Fibroblast of pulmonary artery (primary cell): ENCODE measurements at regions not wholly inside any gene's neighbourhood (a gene's known extent, or its start where the extent isn't known, plus 50 kb on each side); places are given as distances from the start of the nearest gene placed in this dataset.

ENCODE experiments used
- DNase-seq: peaks from one replicate; pipeline ENCODE4 v3.0.0-alpha.2; 2010; ENCODE audit warnings: low read depth
- H3K4me3 ChIP-seq: replicated peaks from 2 replicates; pipeline ENCODE4 v1.5.1; 2011; ENCODE audit warnings: low read depth, mild to moderate bottlenecking, control low read depth, low read length, moderate library complexity
- TF ChIP-seq, protein P1 (sequence below): IDR thresholded peaks from 2 replicates; pipeline ENCODE4 v1.5.1; 2011; ENCODE audit warnings: mild to moderate bottlenecking, control low read depth, low read length, inconsistent platforms; ENCODE audit errors: missing control alignments

GRCh38 chr6:135789375-135790050 is 62.0 kb upstream of the PDE7B start:
- DNase-seq: no peak
- TF ChIP-seq, protein P1, sequence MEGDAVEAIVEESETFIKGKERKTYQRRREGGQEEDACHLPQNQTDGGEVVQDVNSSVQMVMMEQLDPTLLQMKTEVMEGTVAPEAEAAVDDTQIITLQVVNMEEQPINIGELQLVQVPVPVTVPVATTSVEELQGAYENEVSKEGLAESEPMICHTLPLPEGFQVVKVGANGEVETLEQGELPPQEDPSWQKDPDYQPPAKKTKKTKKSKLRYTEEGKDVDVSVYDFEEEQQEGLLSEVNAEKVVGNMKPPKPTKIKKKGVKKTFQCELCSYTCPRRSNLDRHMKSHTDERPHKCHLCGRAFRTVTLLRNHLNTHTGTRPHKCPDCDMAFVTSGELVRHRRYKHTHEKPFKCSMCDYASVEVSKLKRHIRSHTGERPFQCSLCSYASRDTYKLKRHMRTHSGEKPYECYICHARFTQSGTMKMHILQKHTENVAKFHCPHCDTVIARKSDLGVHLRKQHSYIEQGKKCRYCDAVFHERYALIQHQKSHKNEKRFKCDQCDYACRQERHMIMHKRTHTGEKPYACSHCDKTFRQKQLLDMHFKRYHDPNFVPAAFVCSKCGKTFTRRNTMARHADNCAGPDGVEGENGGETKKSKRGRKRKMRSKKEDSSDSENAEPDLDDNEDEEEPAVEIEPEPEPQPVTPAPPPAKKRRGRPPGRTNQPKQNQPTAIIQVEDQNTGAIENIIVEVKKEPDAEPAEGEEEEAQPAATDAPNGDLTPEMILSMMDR: no peak
- H3K4me3 ChIP-seq: no peak overlapping the region

DNA sequence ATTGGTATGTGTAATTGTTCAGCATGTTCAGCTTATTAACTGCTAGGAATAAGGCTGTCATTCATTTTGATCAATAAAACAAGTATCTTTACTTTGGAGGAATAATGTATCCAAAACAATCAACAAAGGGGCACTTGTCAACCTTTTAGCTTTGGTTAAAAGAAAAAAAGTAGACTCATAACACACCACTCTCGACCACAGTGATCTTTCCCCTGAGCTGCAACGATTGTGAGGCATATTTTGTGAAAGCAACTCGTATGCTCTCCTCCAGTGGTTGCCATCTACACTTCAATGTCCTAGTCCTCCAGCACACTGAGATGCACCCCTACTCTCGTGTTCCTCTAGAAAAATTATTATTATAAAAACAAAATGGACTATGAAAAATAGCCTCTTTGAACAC is 60.1 kb upstream of the PDE7B start:
- DNase-seq: no peak
- no peak overlapping the region for H3K4me3 ChIP-seq
- TF ChIP-seq, protein P1: no peak

GRCh38 chr6:135796643-135797305 is 54.7 kb upstream of the PDE7B start:
- no peak overlapping the region for H3K4me3 ChIP-seq
- TF ChIP-seq, protein P1: no peak
- peak; percentile 10 for DNase-seq

GRCh38 chr6:135797361-135797760 is 54.1 kb upstream of the PDE7B start:
- TF ChIP-seq, protein P1: no peak
- no peak for DNase-seq
- no peak overlapping the region for H3K4me3 ChIP-seq

DNA sequence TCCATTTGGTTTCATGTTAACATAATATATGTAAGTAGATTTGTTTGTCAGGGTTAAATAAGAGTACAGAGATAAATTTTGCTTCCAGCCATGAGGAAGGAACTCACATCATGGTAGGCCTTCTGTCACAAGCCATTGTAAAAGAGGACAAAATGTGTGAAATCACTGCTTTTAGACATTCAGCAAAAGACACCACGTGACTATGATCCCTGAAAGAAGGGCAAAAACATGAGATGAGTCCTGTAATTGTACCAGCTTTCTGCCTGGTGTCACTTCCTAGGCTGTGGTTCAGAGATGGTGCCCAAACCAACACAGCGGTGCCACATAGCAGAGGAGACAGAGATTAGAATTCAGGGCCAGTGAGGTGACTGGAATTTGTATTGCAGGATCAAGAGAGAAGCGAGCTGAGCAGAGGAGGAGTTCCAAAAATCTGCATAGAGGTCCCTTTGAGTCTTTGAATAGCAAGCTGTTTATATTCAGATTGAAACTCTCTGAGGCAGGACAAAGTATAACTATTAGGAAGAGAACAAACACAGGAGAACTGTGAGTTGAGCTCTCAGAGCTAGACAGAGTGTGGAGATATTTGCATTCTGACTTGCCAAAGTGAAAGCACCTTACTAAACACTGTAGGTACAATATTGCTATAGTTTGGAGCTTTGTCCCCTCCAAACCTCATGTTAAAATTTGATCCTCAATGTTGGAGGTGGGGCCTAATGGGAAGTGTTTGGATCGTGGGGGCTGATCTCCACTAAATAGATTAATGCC is 52.6 kb upstream of the PDE7B start:
- no peak for DNase-seq
- no peak overlapping the region for H3K4me3 ChIP-seq
- TF ChIP-seq, protein P1: no peak
